PFSK-1 (cell line): ENCODE measurements at regions not wholly inside any gene's neighbourhood (a gene's known extent, or its start where the extent isn't known, plus 50 kb on each side); places are given as distances from the start of the nearest gene placed in this dataset.

Experiments
- POLR2AphosphoS5 ChIP-seq: IDR thresholded peaks from 2 replicates; pipeline ENCODE4 v1.6.1; 2012; ENCODE audit warnings: low read depth, mild to moderate bottlenecking, control low read depth, low read length, moderate library complexity
- TAF1 ChIP-seq: IDR thresholded peaks from 2 replicates; pipeline ENCODE4 v1.6.1; 2012; ENCODE audit warnings: low read length, control low read depth, borderline replicate concordance; ENCODE audit not compliant: insufficient read depth

GRCh38 chr18:65016631-65017371 lies 734.0 kb upstream of the CDH7 start:
- TF ChIP-seq TAF1 (no peak), POLR2AphosphoS5 (no peak)
